ENCODE measurements at regions not wholly inside any gene's neighbourhood (a gene's known extent, or its start where the extent isn't known, plus 50 kb on each side); places are given as distances from the start of the nearest gene placed in this dataset.

DNA sequence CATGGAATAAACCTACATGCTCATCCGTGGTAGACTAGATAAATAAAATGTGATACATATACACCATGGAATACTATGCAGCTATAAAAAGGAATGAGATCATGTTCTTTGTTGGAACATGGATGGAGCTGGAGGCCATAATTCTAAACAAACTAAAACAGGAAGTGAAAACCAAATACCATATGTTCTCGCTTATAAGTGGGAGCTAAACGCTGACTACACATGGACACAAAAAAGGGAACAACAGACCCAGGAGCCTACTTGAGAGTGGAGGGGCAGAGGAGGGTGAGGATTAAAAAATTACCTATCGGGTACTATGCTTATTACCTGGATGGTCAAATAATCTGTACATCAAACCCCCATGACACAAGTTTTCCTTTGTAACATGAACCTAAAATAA is 68.7 kb upstream of the SEC61G start:
- Histone ChIP-seq H3K4me3 (ENCODE audit: low read length in 3 of 3) (no peak overlapping the region), H3K4me1 (ENCODE audit: control insufficient read depth in 3 of 3, insufficient read depth in 3 of 3, low read length in 3 of 3) (no peaks in the 10 kb centered on the region), H3K9ac (ENCODE audit: low read depth in 1 of 3, low read length in 3 of 3) (no peak overlapping the region), H3K27me3 (ENCODE audit: control insufficient read depth in 3 of 3, insufficient read depth in 3 of 3, low read length in 3 of 3) (no peaks in the 10 kb centered on the region), H3K9me3 (ENCODE audit: control insufficient read depth in 3 of 3, low read length in 3 of 3) (no peaks in the 10 kb centered on the region), H3K36me3 (ENCODE audit: control insufficient read depth in 3 of 3, insufficient read depth in 3 of 3, low read length in 3 of 3) (no peaks in the 10 kb centered on the region), H3K27ac (ENCODE audit: low read depth, low read length) (no peak overlapping the region)

DNA sequence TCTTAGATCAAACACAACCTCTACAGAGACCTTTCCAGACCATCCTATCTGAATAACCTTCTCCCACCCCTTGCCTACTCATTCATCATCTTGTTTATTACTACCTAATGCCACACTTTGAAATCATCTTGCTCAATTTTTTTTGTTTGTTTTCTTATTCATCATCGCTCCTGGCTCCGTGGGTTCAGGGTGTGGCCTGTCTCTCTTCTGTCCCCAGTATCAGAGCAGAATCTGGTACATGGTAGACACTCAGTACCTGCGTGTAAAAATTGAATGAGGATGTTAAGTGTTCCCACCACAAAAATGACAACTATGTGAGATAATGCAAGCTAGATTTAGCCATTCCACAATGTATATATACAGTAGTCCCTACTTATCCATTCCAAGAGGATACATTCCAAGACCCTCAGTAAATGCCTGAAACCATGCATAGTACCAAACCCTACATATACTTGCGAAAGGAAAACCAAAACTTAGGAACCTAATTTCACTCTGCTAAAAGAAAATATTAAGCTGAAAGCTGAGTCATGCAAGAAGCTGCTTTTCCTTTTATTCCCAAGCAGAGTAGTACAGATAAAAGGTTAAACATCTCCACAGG is 72.1 kb upstream of the SEC61G start:
- Histone ChIP-seq H3K4me3 (ENCODE audit: low read length in 3 of 3) (no peak overlapping the region), H3K27ac (ENCODE audit: low read depth, low read length) (no peak overlapping the region)

DNA sequence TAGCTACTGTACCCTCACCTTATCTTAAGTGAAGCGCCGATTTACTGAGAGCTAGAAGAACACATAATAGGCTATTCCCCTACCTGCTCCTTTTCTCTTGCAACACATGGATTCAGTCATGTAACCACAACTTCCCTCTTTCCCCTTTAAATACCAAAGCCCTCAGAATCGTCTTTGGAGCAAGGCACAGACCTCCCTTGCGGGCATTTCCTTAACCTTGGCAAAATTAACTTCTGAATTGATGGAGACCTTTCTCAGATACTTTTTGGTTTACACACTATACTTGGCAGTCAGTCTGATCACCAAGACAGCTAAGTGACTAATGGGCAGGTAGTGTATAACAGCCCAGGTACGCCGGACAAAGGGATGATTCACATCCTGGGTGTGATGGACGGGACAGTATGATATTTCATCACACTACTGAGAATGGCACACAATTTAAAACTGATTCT is 72.7 kb upstream of the SEC61G start:
- H3K9me3 ChIP-seq (ENCODE audit: control insufficient read depth in 3 of 3, low read length in 3 of 3): no peaks in the 10 kb centered on the region
- no peak overlapping the region for H3K4me3 ChIP-seq (ENCODE audit: low read length in 3 of 3)
- H3K36me3 ChIP-seq (ENCODE audit: control insufficient read depth in 3 of 3, insufficient read depth in 3 of 3, low read length in 3 of 3): no peaks in the 10 kb centered on the region
- no peaks in the 10 kb centered on the region for H3K27me3 ChIP-seq (ENCODE audit: control insufficient read depth in 3 of 3, insufficient read depth in 3 of 3, low read length in 3 of 3)
- no peak overlapping the region for H3K9ac ChIP-seq (ENCODE audit: low read depth in 1 of 3, low read length in 3 of 3)
- H3K27ac ChIP-seq (ENCODE audit: low read depth, low read length): no peak overlapping the region
- H3K4me1 ChIP-seq (ENCODE audit: control insufficient read depth in 3 of 3, insufficient read depth in 3 of 3, low read length in 3 of 3): peaks cover 1 to 4% (median 3%) of the 10 kb centered on the region in 3 donors

More for the DNA sequence above, 72.1 kb upstream of the SEC61G start:
- H3K36me3 ChIP-seq (ENCODE audit: control insufficient read depth in 3 of 3, insufficient read depth in 3 of 3, low read length in 3 of 3): no peaks in the 10 kb centered on the region
- H3K4me1 ChIP-seq (ENCODE audit: control insufficient read depth in 3 of 3, insufficient read depth in 3 of 3, low read length in 3 of 3): no peaks in the 10 kb centered on the region
- no peak overlapping the region for H3K9ac ChIP-seq (ENCODE audit: low read depth in 1 of 3, low read length in 3 of 3)
- H3K27me3 ChIP-seq (ENCODE audit: control insufficient read depth in 3 of 3, insufficient read depth in 3 of 3, low read length in 3 of 3): no peaks in the 10 kb centered on the region
- H3K9me3 ChIP-seq (ENCODE audit: control insufficient read depth in 3 of 3, low read length in 3 of 3): no peaks in the 10 kb centered on the region

DNA sequence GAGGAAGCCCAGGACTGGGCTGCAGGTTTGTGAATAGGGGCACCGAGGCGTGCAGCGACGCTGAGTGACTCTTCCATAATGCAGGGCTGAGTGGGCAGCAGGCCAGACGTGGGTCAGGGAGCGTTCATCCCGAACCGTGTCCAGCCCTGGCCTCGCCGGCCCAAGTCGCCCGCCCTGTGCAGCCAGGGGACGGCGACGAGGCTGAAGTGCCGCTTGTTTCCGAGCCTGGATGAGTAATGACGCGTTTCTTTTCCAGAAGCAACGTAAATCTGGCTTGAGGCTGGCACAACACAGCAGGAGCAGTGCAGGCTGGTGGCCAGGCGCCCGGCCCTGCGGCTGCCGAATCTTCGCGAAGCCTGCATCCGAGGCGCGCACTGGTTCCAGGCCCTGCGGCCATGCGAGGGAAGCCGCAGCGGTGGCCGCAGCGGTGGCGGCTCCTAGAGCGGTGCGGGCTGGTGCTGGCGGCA is 74.0 kb upstream of the SEC61G start:
- Histone ChIP-seq H3K9me3 (ENCODE audit: control insufficient read depth in 3 of 3, low read length in 3 of 3) (no peaks in the 10 kb centered on the region), H3K36me3 (ENCODE audit: control insufficient read depth in 3 of 3, insufficient read depth in 3 of 3, low read length in 3 of 3) (no peaks in the 10 kb centered on the region), H3K4me1 (ENCODE audit: control insufficient read depth in 3 of 3, insufficient read depth in 3 of 3, low read length in 3 of 3) (peaks cover 12 to 15% (median 12%) of the 10 kb centered on the region in 3 donors), H3K9ac (ENCODE audit: low read depth in 1 of 3, low read length in 3 of 3) (no peak overlapping the region), H3K4me3 (ENCODE audit: low read length in 3 of 3) (no peak overlapping the region), H3K27ac (ENCODE audit: low read depth, low read length) (no peak overlapping the region), H3K27me3 (ENCODE audit: control insufficient read depth in 3 of 3, insufficient read depth in 3 of 3, low read length in 3 of 3) (peaks cover 0 to 3% (median 0%) of the 10 kb centered on the region in 3 donors)

DNA sequence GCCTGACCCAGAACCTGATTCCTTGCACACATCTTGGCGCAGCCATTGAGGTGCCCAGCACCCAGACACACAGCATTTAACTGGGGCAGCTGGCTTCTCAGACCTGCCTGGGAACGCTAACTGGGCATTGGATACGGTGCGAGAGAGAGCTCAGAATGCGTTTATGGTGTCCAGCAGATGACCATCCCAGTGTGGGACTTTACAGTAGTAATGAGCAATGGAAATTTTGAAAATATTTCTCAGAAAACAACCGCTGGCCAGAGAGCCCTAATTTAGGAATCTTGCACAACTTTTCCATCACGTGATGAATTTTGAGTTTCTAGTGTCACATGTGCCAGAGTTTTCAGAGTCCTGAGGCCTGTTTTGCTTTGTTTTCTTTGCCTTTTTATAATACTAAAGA is 78.2 kb upstream of the SEC61G start:
- peak overlapping the region; percentile 69 for H3K27ac ChIP-seq (ENCODE audit: low read depth, low read length)
- H3K36me3 ChIP-seq (ENCODE audit: control insufficient read depth in 3 of 3, insufficient read depth in 3 of 3, low read length in 3 of 3): no peaks in the 10 kb centered on the region
- H3K9me3 ChIP-seq (ENCODE audit: control insufficient read depth in 3 of 3, low read length in 3 of 3): no peaks in the 10 kb centered on the region
- H3K27me3 ChIP-seq (ENCODE audit: control insufficient read depth in 3 of 3, insufficient read depth in 3 of 3, low read length in 3 of 3): peaks cover 0 to 3% (median 0%) of the 10 kb centered on the region in 3 donors
- H3K9ac ChIP-seq (ENCODE audit: low read depth in 1 of 3, low read length in 3 of 3): no peak overlapping the region
- peaks cover 18 to 29% (median 24%) of the 10 kb centered on the region in 3 donors for H3K4me1 ChIP-seq (ENCODE audit: control insufficient read depth in 3 of 3, insufficient read depth in 3 of 3, low read length in 3 of 3)
- peak overlapping the region in 2 of 3 donors; percentile 24 to 49 for H3K4me3 ChIP-seq (ENCODE audit: low read length in 3 of 3)

DNA sequence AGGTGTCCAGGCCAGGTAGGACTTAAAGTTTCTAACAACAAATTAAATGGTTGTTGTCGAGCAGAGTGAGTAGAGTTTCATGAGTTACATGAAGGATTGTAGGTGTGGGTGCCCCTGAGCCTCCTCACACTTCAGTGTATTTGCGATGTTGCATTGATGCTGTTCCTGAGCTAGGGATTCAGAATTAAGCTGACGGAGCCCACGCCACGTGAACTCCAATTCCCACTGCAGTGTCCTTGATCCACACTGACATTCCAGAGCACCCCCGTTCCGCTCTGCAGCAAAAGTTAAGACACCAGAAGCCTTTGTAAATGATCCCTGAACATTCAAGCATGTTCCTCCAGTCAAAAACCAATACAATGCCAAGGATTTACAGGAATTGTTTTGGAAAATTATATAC is 78.8 kb upstream of the SEC61G start:
- H3K27me3 ChIP-seq (ENCODE audit: control insufficient read depth in 3 of 3, insufficient read depth in 3 of 3, low read length in 3 of 3): peaks cover 0 to 3% (median 0%) of the 10 kb centered on the region in 3 donors
- H3K4me1 ChIP-seq (ENCODE audit: control insufficient read depth in 3 of 3, insufficient read depth in 3 of 3, low read length in 3 of 3): peaks cover 18 to 33% (median 25%) of the 10 kb centered on the region in 3 donors
- H3K9me3 ChIP-seq (ENCODE audit: control insufficient read depth in 3 of 3, low read length in 3 of 3): no peaks in the 10 kb centered on the region
- H3K36me3 ChIP-seq (ENCODE audit: control insufficient read depth in 3 of 3, insufficient read depth in 3 of 3, low read length in 3 of 3): no peaks in the 10 kb centered on the region
- H3K9ac ChIP-seq (ENCODE audit: low read depth in 1 of 3, low read length in 3 of 3): no peak overlapping the region
- peak overlapping the region; percentile 56 for H3K27ac ChIP-seq (ENCODE audit: low read depth, low read length)
- H3K4me3 ChIP-seq (ENCODE audit: low read length in 3 of 3): no peak overlapping the region

DNA sequence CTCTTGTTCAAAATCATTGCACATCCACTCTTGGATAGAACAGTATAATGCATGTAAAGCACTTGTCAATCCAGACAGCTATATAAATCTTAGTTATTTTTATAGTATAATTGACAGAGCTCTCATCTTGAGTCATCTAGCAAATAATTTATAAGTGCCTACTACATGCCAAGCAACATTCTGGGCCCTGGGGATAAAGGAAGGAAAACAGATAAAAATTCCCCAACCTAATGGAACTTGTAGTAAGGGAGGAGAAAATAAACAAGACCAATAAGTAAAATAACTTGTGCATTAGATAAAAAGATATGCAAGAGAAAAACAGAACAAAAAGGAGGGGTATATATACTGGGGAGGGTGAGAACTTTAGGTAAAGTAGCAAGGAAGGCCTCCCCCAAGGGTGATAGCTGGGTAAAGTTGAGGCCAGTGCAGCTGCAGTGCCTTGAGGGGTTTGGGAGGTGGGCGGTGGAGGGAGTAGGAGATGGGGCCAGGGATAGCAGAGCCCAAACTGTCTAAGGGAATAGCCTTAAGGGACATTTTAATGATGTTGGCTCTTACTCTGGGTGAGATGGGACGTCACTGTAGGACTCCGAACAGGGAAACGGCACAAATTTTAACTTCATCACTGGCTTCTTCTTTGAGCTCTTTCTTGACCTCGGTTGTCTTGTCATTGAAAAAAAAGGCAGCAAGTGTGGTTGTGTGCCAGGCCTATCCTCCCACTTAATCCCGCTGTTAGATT is 79.3 kb upstream of the SEC61G start:
- no peaks in the 10 kb centered on the region for H3K36me3 ChIP-seq (ENCODE audit: control insufficient read depth in 3 of 3, insufficient read depth in 3 of 3, low read length in 3 of 3)
- H3K4me1 ChIP-seq (ENCODE audit: control insufficient read depth in 3 of 3, insufficient read depth in 3 of 3, low read length in 3 of 3): peaks cover 18 to 33% (median 25%) of the 10 kb centered on the region in 3 donors
- H3K9me3 ChIP-seq (ENCODE audit: control insufficient read depth in 3 of 3, low read length in 3 of 3): no peaks in the 10 kb centered on the region
- no peak overlapping the region for H3K9ac ChIP-seq (ENCODE audit: low read depth in 1 of 3, low read length in 3 of 3)
- H3K27ac ChIP-seq (ENCODE audit: low read depth, low read length): no peak overlapping the region
- H3K4me3 ChIP-seq (ENCODE audit: low read length in 3 of 3): no peak overlapping the region
- H3K27me3 ChIP-seq (ENCODE audit: control insufficient read depth in 3 of 3, insufficient read depth in 3 of 3, low read length in 3 of 3): peaks cover 0 to 3% (median 0%) of the 10 kb centered on the region in 3 donors

DNA sequence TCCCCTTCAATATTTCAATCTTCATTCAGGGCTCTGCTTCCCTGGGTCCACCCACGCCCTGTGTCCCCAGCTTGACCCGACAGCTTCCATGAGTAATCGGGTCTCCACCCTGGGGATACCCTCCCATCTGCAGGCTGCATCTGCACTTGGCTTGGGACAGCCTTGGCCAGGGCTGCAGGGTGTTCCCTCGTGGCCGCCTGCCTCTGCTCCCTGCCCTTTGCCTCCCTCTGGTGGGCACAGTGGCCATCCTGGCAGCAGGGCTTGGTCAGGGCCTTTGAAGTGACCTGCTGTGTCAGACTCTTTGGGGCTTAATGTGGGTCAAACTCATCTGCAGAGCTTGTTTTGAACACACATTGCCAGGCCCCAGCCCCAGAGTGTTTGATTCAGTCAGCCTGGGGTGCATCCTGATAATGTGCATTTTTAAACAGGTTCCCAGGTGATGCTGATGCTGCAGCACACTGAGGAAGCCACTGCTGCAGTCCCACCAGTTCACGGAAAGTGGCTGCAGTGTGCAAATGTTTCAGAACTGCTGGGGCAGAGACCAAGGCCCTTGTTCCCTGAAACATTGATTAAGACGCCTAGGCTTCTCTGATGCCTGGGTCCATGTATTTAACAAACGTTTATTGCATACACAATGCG is 80.7 kb upstream of the SEC61G start:
- H3K4me3 ChIP-seq (ENCODE audit: low read length in 3 of 3): no peak overlapping the region
- peaks cover 0 to 3% (median 0%) of the 10 kb centered on the region in 3 donors for H3K27me3 ChIP-seq (ENCODE audit: control insufficient read depth in 3 of 3, insufficient read depth in 3 of 3, low read length in 3 of 3)
- no peaks in the 10 kb centered on the region for H3K36me3 ChIP-seq (ENCODE audit: control insufficient read depth in 3 of 3, insufficient read depth in 3 of 3, low read length in 3 of 3)
- peaks cover 18 to 33% (median 25%) of the 10 kb centered on the region in 3 donors for H3K4me1 ChIP-seq (ENCODE audit: control insufficient read depth in 3 of 3, insufficient read depth in 3 of 3, low read length in 3 of 3)
- no peaks in the 10 kb centered on the region for H3K9me3 ChIP-seq (ENCODE audit: control insufficient read depth in 3 of 3, low read length in 3 of 3)
- H3K9ac ChIP-seq (ENCODE audit: low read depth in 1 of 3, low read length in 3 of 3): no peak overlapping the region
- H3K27ac ChIP-seq (ENCODE audit: low read depth, low read length): no peak overlapping the region

DNA sequence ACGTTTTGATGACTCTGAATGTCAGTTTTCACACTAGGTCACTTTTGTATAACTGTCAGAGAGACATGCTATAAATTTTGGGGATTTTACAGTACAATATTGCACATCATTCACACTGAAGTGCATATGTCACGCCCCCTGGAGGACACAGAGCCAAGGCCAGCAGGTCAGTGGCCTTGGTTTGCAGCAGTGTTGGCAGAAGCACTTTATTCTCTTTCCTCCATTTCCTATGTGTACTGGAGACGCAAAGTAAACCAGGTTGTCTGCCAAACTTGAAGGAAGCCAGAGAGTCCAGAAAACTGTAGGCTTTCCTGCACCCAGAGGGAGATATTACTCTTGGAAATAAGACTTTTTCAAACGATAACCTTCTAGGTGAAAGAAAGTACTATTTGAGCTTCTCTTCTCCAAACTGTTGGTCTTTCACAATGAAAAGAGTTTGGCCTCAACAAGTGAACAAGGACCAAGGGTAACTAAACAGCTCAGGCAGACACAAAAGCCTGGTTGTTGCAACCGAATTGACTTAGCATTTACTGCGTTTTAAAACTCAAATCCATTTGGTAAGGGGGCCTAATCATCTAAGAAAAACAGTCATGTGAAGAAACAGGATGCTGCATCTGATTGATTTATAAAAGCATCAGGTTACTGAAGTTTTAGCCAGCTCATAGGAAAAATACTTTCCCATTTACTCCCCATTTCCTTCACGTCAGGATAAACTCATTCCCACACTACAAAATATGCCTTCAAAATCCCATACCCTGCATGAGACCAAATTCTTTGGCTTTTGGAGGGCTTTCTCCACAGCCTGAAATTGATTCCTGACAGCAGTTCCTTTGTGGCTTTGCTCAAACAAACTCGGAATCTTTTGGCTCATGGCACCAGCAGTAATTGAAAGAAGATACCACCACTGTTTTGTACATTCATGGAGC is 83.0 kb upstream of the SEC61G start:
- Histone ChIP-seq H3K4me3 (ENCODE audit: low read length in 3 of 3) (no peak overlapping the region), H3K27ac (ENCODE audit: low read depth, low read length) (peak overlapping the region; percentile 8), H3K36me3 (ENCODE audit: control insufficient read depth in 3 of 3, insufficient read depth in 3 of 3, low read length in 3 of 3) (no peaks in the 10 kb centered on the region), H3K27me3 (ENCODE audit: control insufficient read depth in 3 of 3, insufficient read depth in 3 of 3, low read length in 3 of 3) (peaks cover 0 to 2% (median 0%) of the 10 kb centered on the region in 3 donors), H3K9ac (ENCODE audit: low read depth in 1 of 3, low read length in 3 of 3) (no peak overlapping the region), H3K9me3 (ENCODE audit: control insufficient read depth in 3 of 3, low read length in 3 of 3) (no peaks in the 10 kb centered on the region), H3K4me1 (ENCODE audit: control insufficient read depth in 3 of 3, insufficient read depth in 3 of 3, low read length in 3 of 3) (peaks cover 11 to 26% (median 20%) of the 10 kb centered on the region in 3 donors)
